GM23338 (cell line): ENCODE measurements at regions not wholly inside any gene's neighbourhood (a gene's known extent, or its start where the extent isn't known, plus 50 kb on each side); places are given as distances from the start of the nearest gene placed in this dataset.

Experiments used
- ATAC-seq: fragments of 200-7000 bp; cut with Tn5 transposase; 3 replicates; pipeline ENCODE4 v1.9.1; 2020
- DNase-seq: peaks from one replicate; pipeline ENCODE4 v3.0.0-alpha.2; 2015; ENCODE audit warnings: low spot score
- H2AFZ ChIP-seq: fragments of 200-600 bp; sonication (generic); 2 replicates; pipeline ENCODE4 v1.8.0; 2016; ENCODE audit warnings: antibody characterized with exemption, mild to moderate bottlenecking, moderate library complexity
- H3F3A ChIP-seq: fragments of 200-600 bp; sonication (generic); replicated peaks from 2 replicates; pipeline ENCODE4 v1.8.0; 2017; ENCODE audit warnings: antibody characterized with exemption, mixed run types, low read depth
- H3K27ac ChIP-seq: fragments of 200-600 bp; sonication (generic); 2 replicates; pipeline ENCODE4 v1.6.1; 2016; ENCODE audit warnings: low read depth
- H3K27me3 ChIP-seq: fragments of 200-600 bp; sonication (generic); 2 replicates; pipeline ENCODE4 v1.8.0; 2016; ENCODE audit warnings: mild to moderate bottlenecking, mixed run types, moderate library complexity; ENCODE audit not compliant: insufficient read depth
- H3K36me3 ChIP-seq: fragments of 200-600 bp; sonication (generic); 2 replicates; pipeline ENCODE4 v1.8.0; 2016; ENCODE audit warnings: mild to moderate bottlenecking; ENCODE audit not compliant: insufficient read depth
- H3K4me1 ChIP-seq: fragments of 200-600 bp; sonication (generic); 2 replicates; pipeline ENCODE4 v1.8.0; 2016; ENCODE audit warnings: mild to moderate bottlenecking, moderate library complexity; ENCODE audit not compliant: insufficient read depth
- H3K4me2 ChIP-seq: fragments of 200-600 bp; sonication (generic); 2 replicates; pipeline ENCODE4 v1.7.1; 2017; ENCODE audit warnings: mixed run types
- H3K4me3 ChIP-seq: fragments of 200-600 bp; sonication (generic); 2 replicates; pipeline ENCODE4 v1.6.1; 2016; ENCODE audit warnings: mixed run types
- H3K79me2 ChIP-seq: fragments of 200-600 bp; sonication (generic); replicated peaks from 2 replicates; pipeline ENCODE4 v1.8.0; 2017; ENCODE audit warnings: mild to moderate bottlenecking; ENCODE audit not compliant: insufficient read depth
- H3K9me2 ChIP-seq: fragments of 200-600 bp; sonication (generic); 2 replicates; pipeline ENCODE4 v1.8.0; 2017; ENCODE audit not compliant: insufficient read depth
- H4K20me1 ChIP-seq: fragments of 200-600 bp; sonication (generic); replicated peaks from 2 replicates; pipeline ENCODE4 v1.8.0; 2017; ENCODE audit warnings: mild to moderate bottlenecking; ENCODE audit not compliant: insufficient read depth
- H3K27ac Mint-ChIP-seq: 2 replicates; pipeline ENCODE4 v1.8.0; 2020; ENCODE audit warnings: inconsistent platforms, mild to moderate bottlenecking, moderate library complexity, mixed read lengths
- H3K27me3 Mint-ChIP-seq: 3 replicates; pipeline ENCODE4 v1.8.0; 2022; ENCODE audit warnings: low read depth, mild to moderate bottlenecking, moderate library complexity, mixed read lengths, inconsistent platforms; ENCODE audit not compliant: insufficient read depth, poor library complexity
- H3K36me3 Mint-ChIP-seq: 3 replicates; pipeline ENCODE4 v1.8.0; 2021; ENCODE audit warnings: low read depth, mild to moderate bottlenecking, inconsistent platforms, moderate library complexity, mixed read lengths
- H3K4me1 Mint-ChIP-seq: 3 replicates; pipeline ENCODE4 v1.8.0; 2020; ENCODE audit warnings: mild to moderate bottlenecking, inconsistent platforms, mixed read lengths
- H3K4me3 Mint-ChIP-seq: 3 replicates; pipeline ENCODE4 v1.8.0; 2021; ENCODE audit warnings: moderate library complexity, mild to moderate bottlenecking, inconsistent platforms, mixed read lengths
- H3K9me3 Mint-ChIP-seq: 3 replicates; pipeline ENCODE4 v1.8.0; 2020; ENCODE audit warnings: moderate library complexity, mild to moderate bottlenecking, inconsistent platforms, mixed read lengths
- CREB1 ChIP-seq: fragments of 250-450 bp; sonication (Bioruptor Pico); IDR thresholded peaks from 2 replicates; pipeline ENCODE4 v1.5.0; 2020; ENCODE audit warnings: low read depth, mild to moderate bottlenecking, moderate library complexity
- EZH2 ChIP-seq: fragments of 200-600 bp; sonication (generic); IDR thresholded peaks from one replicate; pipeline ENCODE4 v1.8.0; 2017; ENCODE audit warnings: antibody characterized with exemption, mild to moderate bottlenecking, low read depth; ENCODE audit not compliant: unreplicated experiment
- JUNB ChIP-seq: IDR thresholded peaks from one replicate; pipeline ENCODE4 v1.6.1; 2016; ENCODE audit warnings: antibody characterized with exemption; ENCODE audit not compliant: unreplicated experiment
- NANOG ChIP-seq: IDR thresholded peaks from 2 replicates; pipeline ENCODE4 v1.6.1; 2016; ENCODE audit warnings: antibody characterized with exemption, borderline replicate concordance
- POLR2AphosphoS5 ChIP-seq: IDR thresholded peaks from 2 replicates; pipeline ENCODE4 v1.6.1; 2016; ENCODE audit warnings: antibody characterized with exemption, low read depth
- ZNF114 ChIP-seq: fragments of 250-450 bp; sonication (Bioruptor Pico); IDR thresholded peaks from 2 replicates; pipeline ENCODE4 v1.5.0; 2020; ENCODE audit warnings: mild to moderate bottlenecking, moderate library complexity
- ZNF331 ChIP-seq: fragments of 250-450 bp; sonication (Bioruptor Pico); IDR thresholded peaks from 2 replicates; pipeline ENCODE4 v1.5.0; 2020; ENCODE audit warnings: low read depth, mild to moderate bottlenecking, moderate library complexity
- TF ChIP-seq, protein P1 (sequence below), 2 experiments: fragments of 200-600 bp in 1 of 2; sonication (generic) in 1 of 2; conservative IDR thresholded peaks; 2 replicates each; pipeline versions ENCODE4 v1.5.1 to v1.6.1; 2016 to 2017; ENCODE audit warnings: antibody characterized with exemption in 2 of 2, low read depth in 2 of 2, mild to moderate bottlenecking in 2 of 2, moderate library complexity in 1 of 2

DNA sequence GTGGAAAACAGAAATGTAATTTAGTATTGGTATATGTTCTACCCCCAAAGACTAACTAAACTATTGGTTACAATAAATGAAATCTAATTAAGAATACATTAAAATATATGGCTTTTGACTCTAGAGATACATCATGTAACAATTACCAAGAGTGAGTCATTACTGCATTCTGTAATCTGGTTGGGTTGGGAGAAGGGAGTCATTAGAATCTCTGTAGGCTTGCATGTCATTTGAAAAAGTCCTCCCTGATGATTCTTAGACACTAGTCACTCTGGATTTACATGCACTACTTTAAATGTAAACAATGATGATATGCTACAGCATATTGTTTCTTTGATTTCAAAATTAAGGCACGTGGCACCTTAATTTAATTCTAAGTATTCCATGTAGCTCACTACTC lies 293.4 kb upstream of the CHST9 start:
- no peak overlapping the region for H3K4me3 ChIP-seq
- H3K27me3 ChIP-seq: no peaks in the 10 kb centered on the region
- H4K20me1 ChIP-seq: no peaks in the 10 kb centered on the region
- Mint-ChIP-seq H3K9me3 (no peaks in the 10 kb centered on the region), H3K27ac (no peak overlapping the region), H3K27me3 (peaks cover 3% of the 10 kb centered on the region), H3K4me3 (no peak overlapping the region), H3K4me1 (peaks cover 11% of the 10 kb centered on the region), H3K36me3 (no peaks in the 10 kb centered on the region)
- ATAC-seq: no peak
- H3K4me1 ChIP-seq: peaks cover 9% of the 10 kb centered on the region
- TF ChIP-seq ZNF331 (CRISPR knock-in tag) (no peak), POLR2AphosphoS5 (no peak), NANOG (no peak), JUNB (no peak), EZH2 (no peak), ZNF114 (CRISPR knock-in tag) (no peak)
- TF ChIP-seq, protein P1, sequence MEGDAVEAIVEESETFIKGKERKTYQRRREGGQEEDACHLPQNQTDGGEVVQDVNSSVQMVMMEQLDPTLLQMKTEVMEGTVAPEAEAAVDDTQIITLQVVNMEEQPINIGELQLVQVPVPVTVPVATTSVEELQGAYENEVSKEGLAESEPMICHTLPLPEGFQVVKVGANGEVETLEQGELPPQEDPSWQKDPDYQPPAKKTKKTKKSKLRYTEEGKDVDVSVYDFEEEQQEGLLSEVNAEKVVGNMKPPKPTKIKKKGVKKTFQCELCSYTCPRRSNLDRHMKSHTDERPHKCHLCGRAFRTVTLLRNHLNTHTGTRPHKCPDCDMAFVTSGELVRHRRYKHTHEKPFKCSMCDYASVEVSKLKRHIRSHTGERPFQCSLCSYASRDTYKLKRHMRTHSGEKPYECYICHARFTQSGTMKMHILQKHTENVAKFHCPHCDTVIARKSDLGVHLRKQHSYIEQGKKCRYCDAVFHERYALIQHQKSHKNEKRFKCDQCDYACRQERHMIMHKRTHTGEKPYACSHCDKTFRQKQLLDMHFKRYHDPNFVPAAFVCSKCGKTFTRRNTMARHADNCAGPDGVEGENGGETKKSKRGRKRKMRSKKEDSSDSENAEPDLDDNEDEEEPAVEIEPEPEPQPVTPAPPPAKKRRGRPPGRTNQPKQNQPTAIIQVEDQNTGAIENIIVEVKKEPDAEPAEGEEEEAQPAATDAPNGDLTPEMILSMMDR (conservative IDR thresholded peaks at IDR 0.05; ENCODE audit: low read depth in 2 of 2): no peak
- no peaks in the 10 kb centered on the region for H3K9me2 ChIP-seq
- H3F3A ChIP-seq: no peaks in the 10 kb centered on the region
- no peaks in the 10 kb centered on the region for H3K79me2 ChIP-seq
- H2AFZ ChIP-seq: no peak overlapping the region
- H3K36me3 ChIP-seq: no peaks in the 10 kb centered on the region
- DNase-seq: no peak
- H3K27ac ChIP-seq: no peak overlapping the region
- no peak overlapping the region for H3K4me2 ChIP-seq

DNA sequence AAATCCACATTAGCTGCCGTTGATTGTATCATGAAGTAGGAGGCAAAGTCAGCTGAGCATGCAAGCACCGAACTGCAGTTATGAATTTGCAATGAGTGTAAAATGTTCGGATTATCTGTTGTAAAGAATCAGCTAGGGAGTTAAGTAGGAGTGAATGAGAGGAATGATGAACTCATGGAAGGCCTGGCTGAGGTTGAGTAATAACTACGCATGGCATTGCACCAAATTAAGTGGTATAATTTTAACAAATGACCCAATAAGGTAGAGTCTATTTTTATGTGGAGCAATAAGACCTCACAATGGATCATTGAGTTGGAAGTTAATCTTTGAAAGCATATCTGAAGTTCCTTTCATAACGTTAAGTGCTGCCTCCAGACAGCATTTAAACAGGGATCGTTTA lies 288.2 kb upstream of the CHST9 start:
- Histone ChIP-seq H3K27me3 (no peaks in the 10 kb centered on the region), H3K4me3 (no peak overlapping the region), H3K4me2 (no peak overlapping the region), H3K4me1 (peaks cover 5% of the 10 kb centered on the region; the same call in 1 of the 2 replicates), H3K9me2 (no peaks in the 10 kb centered on the region), H2AFZ (no peak overlapping the region), H3F3A (no peaks in the 10 kb centered on the region), H3K79me2 (no peaks in the 10 kb centered on the region), H3K36me3 (no peaks in the 10 kb centered on the region), H4K20me1 (no peaks in the 10 kb centered on the region), H3K27ac (no peak overlapping the region)
- Mint-ChIP-seq H3K4me3 (no peak overlapping the region), H3K27me3 (peaks cover 3% of the 10 kb centered on the region), H3K36me3 (no peaks in the 10 kb centered on the region), H3K9me3 (no peaks in the 10 kb centered on the region), H3K4me1 (no peaks in the 10 kb centered on the region; the same call in 2 of the 3 replicates), H3K27ac (no peak overlapping the region)
- TF ChIP-seq NANOG: no peak
- ATAC-seq: no peak
- no peak for DNase-seq

DNA sequence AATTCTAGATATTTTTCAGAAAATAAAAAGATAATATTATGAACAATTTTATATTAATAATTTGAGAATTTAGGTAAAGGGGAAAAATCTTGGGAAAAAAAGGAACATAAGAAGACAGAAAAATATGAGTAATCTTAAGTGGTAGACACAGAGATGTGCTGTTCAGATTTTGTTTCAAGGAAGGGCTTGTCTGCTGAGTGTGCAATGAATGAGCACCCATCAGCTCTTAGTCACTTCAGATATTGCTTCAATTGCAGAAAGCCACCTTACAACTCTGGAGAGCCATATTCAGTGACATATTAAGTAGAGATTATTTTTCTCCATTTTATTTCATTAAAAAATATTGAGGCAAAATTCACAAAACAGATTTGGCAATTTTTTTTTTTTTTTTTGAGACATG lies 282.0 kb upstream of the CHST9 start:
- Mint-ChIP-seq H3K27me3 (no peaks in the 10 kb centered on the region), H3K9me3 (no peaks in the 10 kb centered on the region), H3K36me3 (no peaks in the 10 kb centered on the region), H3K27ac (no peak overlapping the region), H3K4me3 (no peak overlapping the region), H3K4me1 (peaks cover 10% of the 10 kb centered on the region; the same call in 2 of the 3 replicates)
- DNase-seq (no peak), ATAC-seq (no peak)
- Histone ChIP-seq H3K27ac (no peak overlapping the region), H3K27me3 (no peaks in the 10 kb centered on the region), H3F3A (no peaks in the 10 kb centered on the region), H3K79me2 (no peaks in the 10 kb centered on the region), H2AFZ (no peak overlapping the region), H3K4me1 (peaks cover 6% of the 10 kb centered on the region), H3K4me2 (no peak overlapping the region), H3K9me2 (no peaks in the 10 kb centered on the region), H3K36me3 (no peaks in the 10 kb centered on the region), H3K4me3 (no peak overlapping the region), H4K20me1 (no peaks in the 10 kb centered on the region)
- TF ChIP-seq EZH2 (no peak), ZNF114 (CRISPR knock-in tag) (no peak), POLR2AphosphoS5 (no peak), NANOG (no peak), CREB1 (no peak), JUNB (no peak)
- TF ChIP-seq, protein P1 (conservative IDR thresholded peaks at IDR 0.05; ENCODE audit: low read depth in 2 of 2): no peak
